Activated CD8-positive, alpha-beta T cell treated with anti-CD3 and anti-CD28 coated beads, Interleukin-2, amount 10 ng/mL, durations not matched to agents 7 days and 5 days (primary cell): ENCODE measurements at regions not wholly inside any gene's neighbourhood (a gene's known extent, or its start where the extent isn't known, plus 50 kb on each side); places are given as distances from the start of the nearest gene placed in this dataset.
A peak's percentile ranks its signal among the peaks of the same experiment; 100 is the strongest.

Source experiments
- ATAC-seq: fragments of 150-1000 bp; cut with Tn5 transposase; one replicate; pipeline ENCODE4 v1.10.0; 2021; ENCODE audit warnings: moderate library complexity
- CTCF ChIA-PET: fragments of 350-600 bp; sonication (Branson Sonifier 250); formaldehyde crosslinking; loops from one replicate; lab custom pipeline; 2021; ENCODE audit warnings: antibody characterized with exemption; lab: Charles Lee
- POLR2A ChIA-PET: fragments of 350-600 bp; sonication (Branson Sonifier 250); formaldehyde crosslinking; loops from one replicate; lab custom pipeline; 2021; ENCODE audit warnings: antibody characterized with exemption; lab: Charles Lee
- DNase-seq: peaks from one replicate; pipeline ENCODE4 v3.0.0-alpha.2; 2020
- H3K27ac Mint-ChIP-seq: one replicate; pipeline ENCODE4 v1.8.0; 2021; ENCODE audit warnings: mild to moderate bottlenecking, mixed read lengths
- H3K27me3 Mint-ChIP-seq: one replicate; pipeline ENCODE4 v1.8.0; 2021; ENCODE audit warnings: low read depth, mixed read lengths
- H3K36me3 Mint-ChIP-seq: one replicate; pipeline ENCODE4 v1.8.0; 2021; ENCODE audit warnings: low read depth, mixed read lengths
- H3K4me1 Mint-ChIP-seq: one replicate; pipeline ENCODE4 v1.8.0; 2021; ENCODE audit warnings: low read depth, mixed read lengths
- H3K4me3 Mint-ChIP-seq: one replicate; pipeline ENCODE4 v1.8.0; 2021; ENCODE audit warnings: mild to moderate bottlenecking, mixed read lengths
- H3K9me3 Mint-ChIP-seq: one replicate; pipeline ENCODE4 v1.8.0; 2022; ENCODE audit warnings: mixed read lengths; ENCODE audit not compliant: insufficient read depth

- no peak overlapping the region for H3K27ac Mint-ChIP-seq
- CTCF ChIA-PET: no interaction called here
- POLR2A ChIA-PET: no interaction called here
- peaks cover 8% of the 10 kb centered on the region for H3K4me1 Mint-ChIP-seq
- H3K27me3 Mint-ChIP-seq: no peaks in the 10 kb centered on the region
- no peak for DNase-seq
- H3K4me3 Mint-ChIP-seq: no peak overlapping the region
- no peaks in the 10 kb centered on the region for H3K9me3 Mint-ChIP-seq
- no peaks in the 10 kb centered on the region for H3K36me3 Mint-ChIP-seq
- ATAC-seq: no peak
Measured at GRCh38 chrX:25070038-25070437, 54.3 kb upstream of the ARX start.

GRCh38 chrX:25069209-25069608 is 53.4 kb upstream of the ARX start:
- Mint-ChIP-seq H3K4me1 (peaks cover 8% of the 10 kb centered on the region), H3K9me3 (no peaks in the 10 kb centered on the region), H3K4me3 (no peak overlapping the region), H3K27ac (no peak overlapping the region), H3K36me3 (no peaks in the 10 kb centered on the region), H3K27me3 (no peaks in the 10 kb centered on the region)
- POLR2A ChIA-PET: no interaction called here
- CTCF ChIA-PET: no interaction called here
- ATAC-seq: no peak
- DNase-seq: no peak

GRCh38 chrX:25068340-25068739 is 52.6 kb upstream of the ARX start:
- DNase-seq: no peak
- H3K4me3 Mint-ChIP-seq: no peak overlapping the region

GRCh38 chrX:25067271-25068172 is 51.8 kb upstream of the ARX start:
- ChIA-PET CTCF (no interaction called here), POLR2A (no interaction called here)
- DNase-seq (no peak), ATAC-seq (no peak)
- Mint-ChIP-seq H3K36me3 (no peaks in the 10 kb centered on the region), H3K9me3 (no peaks in the 10 kb centered on the region), H3K4me3 (peak overlapping the region; percentile 49), H3K4me1 (peaks cover 8% of the 10 kb centered on the region), H3K27ac (peak overlapping the region; percentile 60), H3K27me3 (no peaks in the 10 kb centered on the region)

More at GRCh38 chrX:25068340-25068739, 52.6 kb upstream of the ARX start:
- ChIA-PET POLR2A (no interaction called here), CTCF (no interaction called here)
- Mint-ChIP-seq H3K4me1 (peaks cover 8% of the 10 kb centered on the region), H3K9me3 (no peaks in the 10 kb centered on the region), H3K27ac (peak overlapping the region; percentile 55), H3K36me3 (no peaks in the 10 kb centered on the region), H3K27me3 (no peaks in the 10 kb centered on the region)
- no peak for ATAC-seq

GRCh38 chrX:25066131-25066530 is 50.4 kb upstream of the ARX start:
- peaks cover 8% of the 10 kb centered on the region for H3K4me1 Mint-ChIP-seq
- no peaks in the 10 kb centered on the region for H3K36me3 Mint-ChIP-seq
- no peaks in the 10 kb centered on the region for H3K27me3 Mint-ChIP-seq
- H3K9me3 Mint-ChIP-seq: no peaks in the 10 kb centered on the region
- no peak overlapping the region for H3K4me3 Mint-ChIP-seq
- ChIA-PET CTCF (interaction anchor here (0.6 kb wide), 1 partner anchor 705 kb away, joined by 3 read pairs; no protein-coding TSS in a partner anchor), POLR2A (no interaction called here)
- ATAC-seq (no peak), DNase-seq (no peak)
- H3K27ac Mint-ChIP-seq: no peak overlapping the region
